Keratinocyte (primary cell): ENCODE measurements at regions not wholly inside any gene's neighbourhood (a gene's known extent, or its start where the extent isn't known, plus 50 kb on each side); places are given as distances from the start of the nearest gene placed in this dataset.

ENCODE experiments used
- DNase-seq: peaks from one replicate; pipeline ENCODE4 v3.0.0-alpha.2; 2011; ENCODE audit warnings: low read depth, missing footprints, low spot score
- FAIRE-seq: peaks from 2 replicates; lab custom pipeline; 2011; peaks lifted over from hg19 to GRCh38; lab: Jason Lieb, UNC
- H2AFZ ChIP-seq: 2 replicates; pipeline ENCODE4 v1.6.0; 2012; ENCODE audit warnings: low read length, control low read depth, inconsistent platforms; ENCODE audit not compliant: control insufficient read depth
- H3K27ac ChIP-seq: 2 replicates; pipeline ENCODE4 v1.5.1; 2011; ENCODE audit warnings: low read length; ENCODE audit not compliant: control insufficient read depth, insufficient read depth
- H3K27me3 ChIP-seq: 3 replicates; pipeline ENCODE4 v1.6.0; 2011; ENCODE audit warnings: low read length; ENCODE audit not compliant: control insufficient read depth, insufficient read depth; ENCODE audit errors: extremely low read depth
- H3K36me3 ChIP-seq, 2 experiments: 2 replicates in 1 of 2; 3 replicates in 1 of 2; pipeline ENCODE4 v1.5.1; 2011; ENCODE audit warnings: low read length in 2 of 2, mild to moderate bottlenecking in 1 of 2; ENCODE audit not compliant: control insufficient read depth in 2 of 2, insufficient read depth in 2 of 2; ENCODE audit errors: extremely low read depth in 1 of 2
- H3K4me1 ChIP-seq: 3 replicates; pipeline ENCODE4 v1.5.1; 2011; ENCODE audit warnings: low read length; ENCODE audit not compliant: control insufficient read depth, insufficient read depth; ENCODE audit errors: extremely low read depth
- H3K4me2 ChIP-seq: 3 replicates; pipeline ENCODE4 v1.6.0; 2011; ENCODE audit warnings: low read depth, low read length; ENCODE audit not compliant: control insufficient read depth, insufficient read depth; ENCODE audit errors: extremely low read depth
- H3K4me3 ChIP-seq, 3 experiments: fragments of 200-600 bp in 1 of 3; sonication (generic) in 1 of 3; 2 replicates in 2 of 3; 3 replicates in 1 of 3; pipeline ENCODE4 v1.5.1; 2011 to 2016; ENCODE audit warnings: low read length in 3 of 3, mild to moderate bottlenecking in 3 of 3, control low read depth in 2 of 3, inconsistent platforms in 1 of 3, low read depth in 1 of 3, mixed read lengths in 1 of 3, mixed run types in 1 of 3, moderate library complexity in 1 of 3; ENCODE audit not compliant: control insufficient read depth in 2 of 3, insufficient read depth in 2 of 3; ENCODE audit errors: extremely low read depth in 1 of 3
- H3K79me2 ChIP-seq: 2 replicates; pipeline ENCODE4 v1.6.0; 2012; ENCODE audit warnings: low read length; ENCODE audit not compliant: control insufficient read depth, insufficient read depth
- H3K9ac ChIP-seq: 3 replicates; pipeline ENCODE4 v1.6.0; 2011; ENCODE audit warnings: low read length; ENCODE audit not compliant: control insufficient read depth, insufficient read depth; ENCODE audit errors: extremely low read depth
- H3K9me1 ChIP-seq: 3 replicates; pipeline ENCODE4 v1.6.0; 2011; ENCODE audit warnings: low read length; ENCODE audit not compliant: control insufficient read depth, insufficient read depth; ENCODE audit errors: extremely low read depth
- H3K9me3 ChIP-seq: 2 replicates; pipeline ENCODE4 v1.5.1; 2012; ENCODE audit warnings: low read depth, low read length; ENCODE audit not compliant: control insufficient read depth
- H4K20me1 ChIP-seq: 3 replicates; pipeline ENCODE4 v1.6.0; 2011; ENCODE audit warnings: low read length; ENCODE audit not compliant: control insufficient read depth, insufficient read depth; ENCODE audit errors: extremely low read depth
- EZH2 ChIP-seq: IDR thresholded peaks from one replicate; pipeline ENCODE4 v1.6.1; 2012; ENCODE audit warnings: inconsistent platforms, mild to moderate bottlenecking, low read length, moderate library complexity
- dilution Hi-C: fragments of 300-500 bp; cut with MboI; formaldehyde crosslinking; loops from one replicate; pipeline ENCODE4 v1.7.0; 2020; ENCODE audit warnings: low sequenced_read_pairs; ENCODE audit not compliant: extremely low pct_ligation_motif_present
- TF ChIP-seq, protein P1 (sequence below), 3 experiments: IDR thresholded peaks in 1 of 3; conservative IDR thresholded peaks in 1 of 3; optimal IDR thresholded peaks in 1 of 3; 2 replicates in 2 of 3; 3 replicates in 1 of 3; pipeline versions ENCODE3 to v1.5.1; 2011; ENCODE audit warnings: low read length in 3 of 3, mild to moderate bottlenecking in 3 of 3, moderate library complexity in 2 of 3, control low read depth in 1 of 3, inconsistent platforms in 1 of 3; ENCODE audit not compliant: insufficient read depth in 2 of 3; ENCODE audit errors: extremely low read depth in 1 of 3

GRCh38 chr7:135802697-135803096 lies 54.1 kb upstream of the FAM180A start:
- Histone ChIP-seq H3K27me3 (no peaks in the 10 kb centered on the region), H3K4me3 (no peak overlapping the region), H2AFZ (no peak overlapping the region), H3K27ac (no peak overlapping the region), H3K36me3 (no peaks in the 10 kb centered on the region), H3K9me3 (no peaks in the 10 kb centered on the region), H3K9me1 (no peaks in the 10 kb centered on the region), H3K79me2 (no peaks in the 10 kb centered on the region), H3K9ac (no peak overlapping the region), H3K4me2 (no peak overlapping the region), H4K20me1 (no peaks in the 10 kb centered on the region), H3K4me1 (peaks cover 5% of the 10 kb centered on the region)
- dilution Hi-C loops = no loop called here
- no peak for DNase-seq
- FAIRE-seq = no peak
- TF ChIP-seq, protein P1, sequence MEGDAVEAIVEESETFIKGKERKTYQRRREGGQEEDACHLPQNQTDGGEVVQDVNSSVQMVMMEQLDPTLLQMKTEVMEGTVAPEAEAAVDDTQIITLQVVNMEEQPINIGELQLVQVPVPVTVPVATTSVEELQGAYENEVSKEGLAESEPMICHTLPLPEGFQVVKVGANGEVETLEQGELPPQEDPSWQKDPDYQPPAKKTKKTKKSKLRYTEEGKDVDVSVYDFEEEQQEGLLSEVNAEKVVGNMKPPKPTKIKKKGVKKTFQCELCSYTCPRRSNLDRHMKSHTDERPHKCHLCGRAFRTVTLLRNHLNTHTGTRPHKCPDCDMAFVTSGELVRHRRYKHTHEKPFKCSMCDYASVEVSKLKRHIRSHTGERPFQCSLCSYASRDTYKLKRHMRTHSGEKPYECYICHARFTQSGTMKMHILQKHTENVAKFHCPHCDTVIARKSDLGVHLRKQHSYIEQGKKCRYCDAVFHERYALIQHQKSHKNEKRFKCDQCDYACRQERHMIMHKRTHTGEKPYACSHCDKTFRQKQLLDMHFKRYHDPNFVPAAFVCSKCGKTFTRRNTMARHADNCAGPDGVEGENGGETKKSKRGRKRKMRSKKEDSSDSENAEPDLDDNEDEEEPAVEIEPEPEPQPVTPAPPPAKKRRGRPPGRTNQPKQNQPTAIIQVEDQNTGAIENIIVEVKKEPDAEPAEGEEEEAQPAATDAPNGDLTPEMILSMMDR (optimal IDR thresholded peaks at IDR 0.05 in 1 of 3, IDR thresholded peaks at IDR 0.05 in 1 of 3, conservative IDR thresholded peaks at IDR 0.05 in 1 of 3; ENCODE audit: extremely low read depth in 1 of 3, insufficient read depth in 2 of 3, low read length in 3 of 3) = no peak
- TF ChIP-seq EZH2 = no peak

DNA sequence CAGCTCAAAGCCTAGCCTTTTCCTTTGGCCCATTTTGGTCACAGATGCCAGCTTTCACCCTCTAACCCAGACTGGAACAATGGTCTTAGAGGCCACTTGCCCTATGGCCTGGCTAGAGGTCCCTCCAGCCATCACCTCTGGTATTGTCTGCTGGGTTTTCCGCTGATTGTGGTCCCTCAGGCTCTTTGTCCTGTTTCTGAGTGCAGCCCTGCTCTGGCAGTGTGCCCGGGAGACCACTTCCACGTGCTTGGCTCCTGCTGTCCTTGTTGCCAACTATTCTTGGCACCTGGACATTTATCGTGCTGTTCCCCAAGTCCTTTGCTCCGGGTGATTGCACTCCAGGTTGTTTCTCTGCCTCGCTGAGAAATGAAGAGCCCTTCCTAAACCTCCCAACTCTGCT lies 53.3 kb upstream of the FAM180A start:
- H2AFZ ChIP-seq = no peak overlapping the region
- H3K9me1 ChIP-seq = no peaks in the 10 kb centered on the region
- H3K79me2 ChIP-seq = no peaks in the 10 kb centered on the region
- H3K4me2 ChIP-seq = no peak overlapping the region
- dilution Hi-C loops = no loop called here
- H3K4me1 ChIP-seq = peaks cover 5% of the 10 kb centered on the region
- no peak overlapping the region for H3K4me3 ChIP-seq
- H3K36me3 ChIP-seq = no peaks in the 10 kb centered on the region
- no peaks in the 10 kb centered on the region for H3K27me3 ChIP-seq
- no peak for TF ChIP-seq EZH2
- TF ChIP-seq, protein P1 (optimal IDR thresholded peaks at IDR 0.05 in 1 of 3, IDR thresholded peaks at IDR 0.05 in 1 of 3, conservative IDR thresholded peaks at IDR 0.05 in 1 of 3; ENCODE audit: extremely low read depth in 1 of 3, insufficient read depth in 2 of 3, low read length in 3 of 3) = no peak
- H3K9me3 ChIP-seq = no peaks in the 10 kb centered on the region
- no peaks in the 10 kb centered on the region for H4K20me1 ChIP-seq
- no peak for FAIRE-seq
- no peak for DNase-seq
- H3K9ac ChIP-seq = no peak overlapping the region
- H3K27ac ChIP-seq = no peak overlapping the region
